HEK293 (cell line): ENCODE measurements at regions not wholly inside any gene's neighbourhood (a gene's known extent, or its start where the extent isn't known, plus 50 kb on each side); places are given as distances from the start of the nearest gene placed in this dataset.

Source experiments
- CTCF ChIA-PET: fragments of 350-600 bp; formaldehyde crosslinking; extraction: SDS; loops from one replicate; lab custom pipeline; 2021; ENCODE audit warnings: antibody characterized with exemption; lab: Yijun Ruan, JAX
- POLR2A ChIA-PET: fragments of 300-600 bp; formaldehyde crosslinking; extraction: SDS; loops from one replicate; lab custom pipeline; 2020; ENCODE audit warnings: antibody characterized with exemption, inconsistent platforms; lab: Yijun Ruan, JAX
- H3K27ac ChIP-seq: fragments of 200-500 bp; sonication (Bioruptor generic); 2 replicates; pipeline ENCODE4 v1.5.1; 2014; ENCODE audit warnings: low read depth, low read length, control low read depth, inconsistent platforms; ENCODE audit errors: extremely low read depth
- H3K36me3 ChIP-seq, 2 experiments: fragments of 200-500 bp in 1 of 2; sonication (Bioruptor generic) in 1 of 2; 1 replicate in 1 of 2; 2 replicates in 1 of 2; pipeline ENCODE4 v1.5.1; 2014 to 2017; ENCODE audit warnings: inconsistent platforms in 2 of 2, low read length in 2 of 2; ENCODE audit not compliant: control insufficient read depth in 2 of 2, insufficient read depth in 1 of 2
- H3K4me1 ChIP-seq: fragments of 200-500 bp; sonication (Bioruptor generic); 2 replicates; pipeline ENCODE4 v1.5.1; 2014; ENCODE audit warnings: mild to moderate bottlenecking, low read length, inconsistent platforms; ENCODE audit not compliant: control insufficient read depth, insufficient read depth
- H3K4me3 ChIP-seq: 2 replicates; pipeline ENCODE4 v1.5.1; 2011; ENCODE audit warnings: low read depth, mild to moderate bottlenecking, control low read depth, low read length, moderate library complexity
- H3K9me3 ChIP-seq: fragments of 200-500 bp; sonication (Bioruptor generic); 2 replicates; pipeline ENCODE4 v1.5.1; 2014; ENCODE audit warnings: low read depth, low read length, inconsistent platforms; ENCODE audit not compliant: control insufficient read depth, insufficient read depth
- EGR2 ChIP-seq: fragments of 450-650 bp; formaldehyde crosslinking; IDR thresholded peaks from 2 replicates; pipeline ENCODE4 v1.5.1; 2016; ENCODE audit warnings: low read depth, missing biosample characterization, missing genetic modification characterization
- GLIS2 ChIP-seq: fragments of 450-650 bp; formaldehyde crosslinking; IDR thresholded peaks from 2 replicates; pipeline ENCODE4 v1.5.1; 2016; ENCODE audit warnings: missing biosample characterization, missing genetic modification characterization
- KLF7 ChIP-seq: fragments of 450-650 bp; formaldehyde crosslinking; IDR thresholded peaks from 2 replicates; pipeline ENCODE4 v1.5.1; 2016; ENCODE audit warnings: missing biosample characterization, missing genetic modification characterization, borderline replicate concordance
- MEIS1 ChIP-seq: sonication (generic); formaldehyde crosslinking; IDR thresholded peaks from 2 replicates; pipeline ENCODE4 v1.8.1; 2022; ENCODE audit warnings: missing genetic modification reagents, mild to moderate bottlenecking, borderline replicate concordance
- OVOL3 ChIP-seq: fragments of 450-650 bp; formaldehyde crosslinking; IDR thresholded peaks from 2 replicates; pipeline ENCODE4 v1.5.1; 2016; ENCODE audit warnings: missing biosample characterization, missing genetic modification characterization
- PRDM1 ChIP-seq: fragments of 450-650 bp; formaldehyde crosslinking; IDR thresholded peaks from 2 replicates; pipeline ENCODE4; 2016; ENCODE audit warnings: missing biosample characterization, missing genetic modification characterization
- ZFHX2 ChIP-seq: fragments of 450-650 bp; formaldehyde crosslinking; conservative IDR thresholded peaks from 2 replicates; pipeline ENCODE4 v1.5.1; 2016; ENCODE audit warnings: missing biosample characterization, missing genetic modification characterization
- ZNF157 ChIP-seq: fragments of 450-650 bp; formaldehyde crosslinking; IDR thresholded peaks from 2 replicates; pipeline ENCODE4 v1.5.1; 2016; ENCODE audit warnings: missing biosample characterization, missing genetic modification characterization
- ZNF174 ChIP-seq: fragments of 450-650 bp; formaldehyde crosslinking; IDR thresholded peaks from 2 replicates; pipeline ENCODE4 v1.5.0; 2017; ENCODE audit warnings: missing biosample characterization, mild to moderate bottlenecking, missing genetic modification characterization
- ZNF202 ChIP-seq: fragments of 450-650 bp; formaldehyde crosslinking; IDR thresholded peaks from 2 replicates; pipeline ENCODE4 v1.5.1; 2016; ENCODE audit warnings: missing biosample characterization, missing genetic modification characterization, borderline replicate concordance
- ZNF302 ChIP-seq: fragments of 450-650 bp; formaldehyde crosslinking; IDR thresholded peaks from 2 replicates; pipeline ENCODE4 v1.5.1; 2016; ENCODE audit warnings: missing biosample characterization, missing genetic modification characterization, low read depth
- ZNF391 ChIP-seq: fragments of 450-650 bp; formaldehyde crosslinking; IDR thresholded peaks from 2 replicates; pipeline ENCODE4 v1.5.1; 2016; ENCODE audit warnings: low read depth, missing biosample characterization, missing genetic modification characterization, borderline replicate concordance
- ZNF571 ChIP-seq: fragments of 450-650 bp; formaldehyde crosslinking; IDR thresholded peaks from 2 replicates; pipeline ENCODE4 v1.5.0; 2017; ENCODE audit warnings: missing biosample characterization, missing genetic modification characterization
- ZNF600 ChIP-seq: fragments of 450-650 bp; formaldehyde crosslinking; IDR thresholded peaks from 2 replicates; pipeline ENCODE4 v1.5.1; 2016; ENCODE audit warnings: missing biosample characterization, missing genetic modification characterization
- ZNF623 ChIP-seq: fragments of 450-650 bp; formaldehyde crosslinking; IDR thresholded peaks from 2 replicates; pipeline ENCODE4 v1.5.1; 2016; ENCODE audit warnings: missing biosample characterization, missing genetic modification characterization
- ZNF624 ChIP-seq: fragments of 450-650 bp; formaldehyde crosslinking; IDR thresholded peaks from 2 replicates; pipeline ENCODE4 v1.5.1; 2017; ENCODE audit warnings: missing biosample characterization, missing genetic modification characterization
- ZNF654 ChIP-seq: fragments of 450-650 bp; formaldehyde crosslinking; IDR thresholded peaks from 2 replicates; pipeline ENCODE4 v1.5.1; 2016; ENCODE audit warnings: low read depth, missing biosample characterization, missing genetic modification characterization
- ZNF670 ChIP-seq: fragments of 450-650 bp; formaldehyde crosslinking; IDR thresholded peaks from 2 replicates; pipeline ENCODE4 v1.5.1; 2016; ENCODE audit warnings: missing biosample characterization, missing genetic modification characterization, low read depth
- ZNF701 ChIP-seq: fragments of 450-650 bp; formaldehyde crosslinking; IDR thresholded peaks from 2 replicates; pipeline ENCODE4 v1.5.1; 2016; ENCODE audit warnings: missing biosample characterization, missing genetic modification characterization
- ZNF768 ChIP-seq: fragments of 450-650 bp; formaldehyde crosslinking; IDR thresholded peaks from 2 replicates; pipeline ENCODE4 v1.5.1; 2018; ENCODE audit warnings: missing biosample characterization, mild to moderate bottlenecking, missing genetic modification characterization
- ZNF776 ChIP-seq: fragments of 450-650 bp; formaldehyde crosslinking; IDR thresholded peaks from 2 replicates; pipeline ENCODE4 v1.5.0; 2017; ENCODE audit warnings: missing biosample characterization, missing genetic modification characterization, borderline replicate concordance
- ZXDB ChIP-seq: fragments of 450-650 bp; formaldehyde crosslinking; IDR thresholded peaks from 2 replicates; pipeline ENCODE4 v1.5.1; 2016; ENCODE audit warnings: missing biosample characterization, missing genetic modification characterization
- TF ChIP-seq, protein P1 (sequence below): fragments of 450-650 bp; formaldehyde crosslinking; IDR thresholded peaks from 2 replicates; pipeline ENCODE4 v1.5.1; 2017; ENCODE audit warnings: missing biosample characterization, missing genetic modification characterization
- TF ChIP-seq, protein P2 (sequence below): fragments of 450-650 bp; formaldehyde crosslinking; IDR thresholded peaks from 2 replicates; pipeline ENCODE4 v1.5.1; 2016; ENCODE audit warnings: missing biosample characterization, missing genetic modification characterization, borderline replicate concordance
- TF ChIP-seq, protein P3 (sequence below): fragments of 450-650 bp; formaldehyde crosslinking; IDR thresholded peaks from 2 replicates; pipeline ENCODE4 v1.5.1; 2016; ENCODE audit warnings: missing biosample characterization, missing genetic modification characterization
- TF ChIP-seq, protein P4 (sequence below): fragments of 450-650 bp; formaldehyde crosslinking; conservative IDR thresholded peaks from 2 replicates; pipeline ENCODE4 v1.5.1; 2016; ENCODE audit warnings: low read depth, missing biosample characterization, missing genetic modification characterization

DNA sequence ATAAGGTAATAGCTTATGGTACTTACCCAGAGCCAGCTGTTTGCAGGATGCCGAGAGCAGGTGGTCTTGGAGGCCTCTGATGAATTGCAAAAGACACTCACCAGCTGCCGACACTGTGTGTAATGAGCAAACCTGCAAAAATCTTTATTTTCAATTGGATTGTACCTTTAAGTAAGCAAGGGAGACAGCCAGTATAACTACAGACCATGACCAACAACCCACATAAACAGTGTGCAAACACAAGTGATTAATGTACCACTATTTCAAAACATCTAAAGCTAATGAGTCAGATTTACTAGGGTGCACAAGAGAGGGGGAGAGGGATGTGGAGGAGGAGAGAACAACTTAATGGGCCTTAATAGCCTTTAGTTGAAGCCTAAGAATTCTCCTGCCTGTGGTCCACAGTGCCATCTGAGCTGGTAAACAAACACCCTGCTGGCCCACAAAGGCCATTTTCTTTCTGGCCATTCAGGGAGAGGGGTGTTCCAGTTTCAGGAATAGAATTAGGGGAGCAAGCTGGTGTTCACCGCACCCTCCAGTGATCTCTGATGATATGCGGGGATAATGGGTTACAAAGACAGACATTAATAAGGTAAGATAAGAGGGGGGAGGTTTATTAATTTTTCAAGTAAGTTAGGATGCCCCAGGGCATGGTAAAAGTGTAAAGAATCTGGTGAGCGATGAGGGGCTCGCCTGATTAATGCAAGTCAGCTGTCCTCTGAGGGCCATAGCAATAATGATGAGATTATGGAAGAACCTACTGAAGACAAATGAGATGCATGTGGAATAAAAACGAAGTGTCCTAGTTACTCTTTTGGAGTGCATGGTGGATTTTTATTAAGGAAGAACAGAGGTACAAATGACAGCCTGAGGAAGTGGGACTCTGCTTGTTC lies 196.4 kb downstream of the HRH4 start:
- CTCF ChIA-PET, result interaction anchor here (1.4 kb wide), 1 partner anchor 111 kb away, joined by 3 read pairs; no protein-coding TSS in a partner anchor
- Histone ChIP-seq H3K4me1 (no peaks in the 10 kb centered on the region; the same call in 1 of the 2 replicates), H3K9me3 (no peaks in the 10 kb centered on the region)
- POLR2A ChIA-PET, result no interaction called here
- TF ChIP-seq GLIS2 (tag by site-specific recombination), result no peak
- no peak for TF ChIP-seq ZNF302 (tag by site-specific recombination)
- TF ChIP-seq, protein P1, sequence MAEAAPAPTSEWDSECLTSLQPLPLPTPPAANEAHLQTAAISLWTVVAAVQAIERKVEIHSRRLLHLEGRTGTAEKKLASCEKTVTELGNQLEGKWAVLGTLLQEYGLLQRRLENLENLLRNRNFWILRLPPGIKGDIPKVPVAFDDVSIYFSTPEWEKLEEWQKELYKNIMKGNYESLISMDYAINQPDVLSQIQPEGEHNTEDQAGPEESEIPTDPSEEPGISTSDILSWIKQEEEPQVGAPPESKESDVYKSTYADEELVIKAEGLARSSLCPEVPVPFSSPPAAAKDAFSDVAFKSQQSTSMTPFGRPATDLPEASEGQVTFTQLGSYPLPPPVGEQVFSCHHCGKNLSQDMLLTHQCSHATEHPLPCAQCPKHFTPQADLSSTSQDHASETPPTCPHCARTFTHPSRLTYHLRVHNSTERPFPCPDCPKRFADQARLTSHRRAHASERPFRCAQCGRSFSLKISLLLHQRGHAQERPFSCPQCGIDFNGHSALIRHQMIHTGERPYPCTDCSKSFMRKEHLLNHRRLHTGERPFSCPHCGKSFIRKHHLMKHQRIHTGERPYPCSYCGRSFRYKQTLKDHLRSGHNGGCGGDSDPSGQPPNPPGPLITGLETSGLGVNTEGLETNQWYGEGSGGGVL (tag by site-specific recombination), result peak; percentile 62
- no peak for TF ChIP-seq ZNF624 (tag by site-specific recombination)
- TF ChIP-seq, protein P2, sequence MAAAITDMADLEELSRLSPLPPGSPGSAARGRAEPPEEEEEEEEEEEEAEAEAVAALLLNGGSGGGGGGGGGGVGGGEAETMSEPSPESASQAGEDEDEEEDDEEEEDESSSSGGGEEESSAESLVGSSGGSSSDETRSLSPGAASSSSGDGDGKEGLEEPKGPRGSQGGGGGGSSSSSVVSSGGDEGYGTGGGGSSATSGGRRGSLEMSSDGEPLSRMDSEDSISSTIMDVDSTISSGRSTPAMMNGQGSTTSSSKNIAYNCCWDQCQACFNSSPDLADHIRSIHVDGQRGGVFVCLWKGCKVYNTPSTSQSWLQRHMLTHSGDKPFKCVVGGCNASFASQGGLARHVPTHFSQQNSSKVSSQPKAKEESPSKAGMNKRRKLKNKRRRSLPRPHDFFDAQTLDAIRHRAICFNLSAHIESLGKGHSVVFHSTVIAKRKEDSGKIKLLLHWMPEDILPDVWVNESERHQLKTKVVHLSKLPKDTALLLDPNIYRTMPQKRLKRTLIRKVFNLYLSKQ, result no peak
- TF ChIP-seq ZFHX2, result peak; percentile 90
- TF ChIP-seq EGR2 (tag by site-specific recombination), result peak; percentile 57; the same call in 1 of the 2 replicates
- no peak for TF ChIP-seq ZNF600 (tag by site-specific recombination)
- no peak for TF ChIP-seq ZNF571 (tag by site-specific recombination)
- TF ChIP-seq ZNF654 (tag by site-specific recombination), result no peak
- TF ChIP-seq, all 188 proteins: peak for 3
- H3K27ac ChIP-seq, result no peak overlapping the region
- H3K4me3 ChIP-seq, result no peak overlapping the region
- no peaks in the 10 kb centered on the region for H3K36me3 ChIP-seq

DNA sequence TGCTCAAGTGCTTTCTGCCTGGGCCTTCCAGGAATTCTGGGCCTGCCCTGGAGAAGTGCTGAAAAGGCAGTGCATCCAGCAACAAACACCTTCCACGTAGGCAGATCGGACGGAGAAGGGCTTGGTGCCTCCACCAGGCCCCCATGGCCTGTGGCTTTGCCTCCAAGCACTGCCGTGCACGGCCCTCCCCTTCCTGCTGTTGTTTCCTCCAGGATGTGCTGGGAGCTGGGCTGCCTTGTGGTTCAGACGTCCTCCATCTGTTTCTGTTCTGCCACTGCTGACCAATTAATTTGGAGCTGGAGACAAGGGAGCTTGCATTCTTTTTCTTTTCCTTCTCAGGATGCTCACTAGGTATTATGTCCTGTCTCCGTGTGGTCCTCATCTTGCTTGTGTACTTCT lies 197.0 kb downstream of the HRH4 start:
- Histone ChIP-seq H3K9me3 (no peaks in the 10 kb centered on the region), H3K36me3 (no peaks in the 10 kb centered on the region), H3K4me1 (no peaks in the 10 kb centered on the region; the same call in 1 of the 2 replicates), H3K4me3 (no peak overlapping the region), H3K27ac (no peak overlapping the region)
- ChIA-PET POLR2A (no interaction called here), CTCF (interaction anchor here (1.4 kb wide), 1 partner anchor 111 kb away, joined by 3 read pairs; no protein-coding TSS in a partner anchor)
- TF ChIP-seq ZNF701 (no peak), ZNF768 (no peak), ZNF623 (no peak), ZNF202 (tag by site-specific recombination) (no peak), ZNF391 (no peak), MEIS1 (CRISPR knock-in tag) (no peak), ZXDB (tag by site-specific recombination) (no peak), ZNF157 (tag by site-specific recombination) (no peak), ZNF776 (tag by site-specific recombination) (no peak), ZNF670 (no peak), KLF7 (no peak), OVOL3 (no peak), ZNF174 (tag by site-specific recombination) (no peak), PRDM1 (tag by site-specific recombination) (no peak)
- TF ChIP-seq, protein P3, sequence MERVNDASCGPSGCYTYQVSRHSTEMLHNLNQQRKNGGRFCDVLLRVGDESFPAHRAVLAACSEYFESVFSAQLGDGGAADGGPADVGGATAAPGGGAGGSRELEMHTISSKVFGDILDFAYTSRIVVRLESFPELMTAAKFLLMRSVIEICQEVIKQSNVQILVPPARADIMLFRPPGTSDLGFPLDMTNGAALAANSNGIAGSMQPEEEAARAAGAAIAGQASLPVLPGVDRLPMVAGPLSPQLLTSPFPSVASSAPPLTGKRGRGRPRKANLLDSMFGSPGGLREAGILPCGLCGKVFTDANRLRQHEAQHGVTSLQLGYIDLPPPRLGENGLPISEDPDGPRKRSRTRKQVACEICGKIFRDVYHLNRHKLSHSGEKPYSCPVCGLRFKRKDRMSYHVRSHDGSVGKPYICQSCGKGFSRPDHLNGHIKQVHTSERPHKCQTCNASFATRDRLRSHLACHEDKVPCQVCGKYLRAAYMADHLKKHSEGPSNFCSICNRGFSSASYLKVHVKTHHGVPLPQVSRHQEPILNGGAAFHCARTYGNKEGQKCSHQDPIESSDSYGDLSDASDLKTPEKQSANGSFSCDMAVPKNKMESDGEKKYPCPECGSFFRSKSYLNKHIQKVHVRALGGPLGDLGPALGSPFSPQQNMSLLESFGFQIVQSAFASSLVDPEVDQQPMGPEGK (tag by site-specific recombination), result no peak
- TF ChIP-seq, protein P4, sequence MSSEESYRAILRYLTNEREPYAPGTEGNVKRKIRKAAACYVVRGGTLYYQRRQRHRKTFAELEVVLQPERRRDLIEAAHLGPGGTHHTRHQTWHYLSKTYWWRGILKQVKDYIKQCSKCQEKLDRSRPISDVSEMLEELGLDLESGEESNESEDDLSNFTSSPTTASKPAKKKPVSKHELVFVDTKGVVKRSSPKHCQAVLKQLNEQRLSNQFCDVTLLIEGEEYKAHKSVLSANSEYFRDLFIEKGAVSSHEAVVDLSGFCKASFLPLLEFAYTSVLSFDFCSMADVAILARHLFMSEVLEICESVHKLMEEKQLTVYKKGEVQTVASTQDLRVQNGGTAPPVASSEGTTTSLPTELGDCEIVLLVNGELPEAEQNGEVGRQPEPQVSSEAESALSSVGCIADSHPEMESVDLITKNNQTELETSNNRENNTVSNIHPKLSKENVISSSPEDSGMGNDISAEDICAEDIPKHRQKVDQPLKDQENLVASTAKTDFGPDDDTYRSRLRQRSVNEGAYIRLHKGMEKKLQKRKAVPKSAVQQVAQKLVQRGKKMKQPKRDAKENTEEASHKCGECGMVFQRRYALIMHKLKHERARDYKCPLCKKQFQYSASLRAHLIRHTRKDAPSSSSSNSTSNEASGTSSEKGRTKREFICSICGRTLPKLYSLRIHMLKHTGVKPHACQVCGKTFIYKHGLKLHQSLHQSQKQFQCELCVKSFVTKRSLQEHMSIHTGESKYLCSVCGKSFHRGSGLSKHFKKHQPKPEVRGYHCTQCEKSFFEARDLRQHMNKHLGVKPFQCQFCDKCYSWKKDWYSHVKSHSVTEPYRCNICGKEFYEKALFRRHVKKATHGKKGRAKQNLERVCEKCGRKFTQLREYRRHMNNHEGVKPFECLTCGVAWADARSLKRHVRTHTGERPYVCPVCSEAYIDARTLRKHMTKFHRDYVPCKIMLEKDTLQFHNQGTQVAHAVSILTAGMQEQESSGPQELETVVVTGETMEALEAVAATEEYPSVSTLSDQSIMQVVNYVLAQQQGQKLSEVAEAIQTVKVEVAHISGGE (tag by site-specific recombination), result no peak
